ENCODE measurements at regions not wholly inside any gene's neighbourhood (a gene's known extent, or its start where the extent isn't known, plus 50 kb on each side); places are given as distances from the start of the nearest gene placed in this dataset.

DNA sequence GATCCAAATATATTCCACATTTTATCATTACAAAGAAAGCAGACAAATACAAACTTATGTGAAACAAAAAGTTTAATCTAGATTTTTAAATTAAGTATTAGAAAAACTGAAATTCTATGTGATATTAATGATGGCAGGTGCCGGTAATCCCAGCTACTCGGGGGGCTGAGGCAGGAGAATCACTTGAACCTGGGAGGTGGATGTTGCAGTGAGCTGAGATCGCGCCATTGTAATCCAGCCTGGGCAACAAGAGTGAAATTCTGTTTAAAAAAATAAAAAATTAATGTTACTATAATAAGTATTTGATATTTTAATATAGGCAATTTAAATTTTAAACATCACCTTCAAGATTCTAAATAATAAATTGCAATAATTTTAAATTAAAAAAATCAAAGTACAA, 400.6 kb downstream of the PABPC4L start:
- TF ChIP-seq, protein P1, sequence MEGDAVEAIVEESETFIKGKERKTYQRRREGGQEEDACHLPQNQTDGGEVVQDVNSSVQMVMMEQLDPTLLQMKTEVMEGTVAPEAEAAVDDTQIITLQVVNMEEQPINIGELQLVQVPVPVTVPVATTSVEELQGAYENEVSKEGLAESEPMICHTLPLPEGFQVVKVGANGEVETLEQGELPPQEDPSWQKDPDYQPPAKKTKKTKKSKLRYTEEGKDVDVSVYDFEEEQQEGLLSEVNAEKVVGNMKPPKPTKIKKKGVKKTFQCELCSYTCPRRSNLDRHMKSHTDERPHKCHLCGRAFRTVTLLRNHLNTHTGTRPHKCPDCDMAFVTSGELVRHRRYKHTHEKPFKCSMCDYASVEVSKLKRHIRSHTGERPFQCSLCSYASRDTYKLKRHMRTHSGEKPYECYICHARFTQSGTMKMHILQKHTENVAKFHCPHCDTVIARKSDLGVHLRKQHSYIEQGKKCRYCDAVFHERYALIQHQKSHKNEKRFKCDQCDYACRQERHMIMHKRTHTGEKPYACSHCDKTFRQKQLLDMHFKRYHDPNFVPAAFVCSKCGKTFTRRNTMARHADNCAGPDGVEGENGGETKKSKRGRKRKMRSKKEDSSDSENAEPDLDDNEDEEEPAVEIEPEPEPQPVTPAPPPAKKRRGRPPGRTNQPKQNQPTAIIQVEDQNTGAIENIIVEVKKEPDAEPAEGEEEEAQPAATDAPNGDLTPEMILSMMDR (tag by site-specific recombination; IDR thresholded peaks at IDR 0.05) = no peak
- no peak for TF ChIP-seq ZNF555 (tag by site-specific recombination; conservative IDR thresholded peaks at IDR 0.05)
- no peak for TF ChIP-seq SCRT1 (tag by site-specific recombination; IDR thresholded peaks at IDR 0.05; ENCODE audit: borderline replicate concordance)
